ENCODE measurements at regions not wholly inside any gene's neighbourhood (a gene's known extent, or its start where the extent isn't known, plus 50 kb on each side); places are given as distances from the start of the nearest gene placed in this dataset.
A peak's percentile ranks its signal among the peaks of the same experiment; 100 is the strongest.
"Not testable (repeated sequence)": the region's sequence is repeated elsewhere in the genome, so short reads cannot be mapped to it uniquely, and the experiment has no call there.

DNA sequence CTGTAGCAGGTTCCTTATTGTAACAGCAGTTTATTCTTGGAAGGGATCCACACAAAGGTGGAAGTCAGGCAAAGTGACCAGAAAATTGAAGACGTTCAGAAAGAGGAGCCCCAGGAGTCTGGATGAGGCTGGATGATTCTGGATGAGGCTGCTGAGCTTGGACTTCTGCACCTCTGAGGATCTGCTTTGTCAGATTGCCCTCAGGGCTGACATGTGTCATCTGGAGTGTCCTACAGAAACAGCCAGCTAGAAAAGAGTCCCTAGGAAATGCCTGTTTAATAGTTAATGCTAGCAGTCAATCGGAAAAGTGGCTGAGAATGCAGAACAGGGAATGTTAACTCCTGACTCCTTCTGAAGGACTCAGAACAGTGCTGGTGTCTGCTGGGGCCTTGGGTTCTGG is 236.4 kb downstream of the LRRC70 start:
- DNase-seq (ENCODE audit: low read depth) = no peak
- TF ChIP-seq, protein P1, sequence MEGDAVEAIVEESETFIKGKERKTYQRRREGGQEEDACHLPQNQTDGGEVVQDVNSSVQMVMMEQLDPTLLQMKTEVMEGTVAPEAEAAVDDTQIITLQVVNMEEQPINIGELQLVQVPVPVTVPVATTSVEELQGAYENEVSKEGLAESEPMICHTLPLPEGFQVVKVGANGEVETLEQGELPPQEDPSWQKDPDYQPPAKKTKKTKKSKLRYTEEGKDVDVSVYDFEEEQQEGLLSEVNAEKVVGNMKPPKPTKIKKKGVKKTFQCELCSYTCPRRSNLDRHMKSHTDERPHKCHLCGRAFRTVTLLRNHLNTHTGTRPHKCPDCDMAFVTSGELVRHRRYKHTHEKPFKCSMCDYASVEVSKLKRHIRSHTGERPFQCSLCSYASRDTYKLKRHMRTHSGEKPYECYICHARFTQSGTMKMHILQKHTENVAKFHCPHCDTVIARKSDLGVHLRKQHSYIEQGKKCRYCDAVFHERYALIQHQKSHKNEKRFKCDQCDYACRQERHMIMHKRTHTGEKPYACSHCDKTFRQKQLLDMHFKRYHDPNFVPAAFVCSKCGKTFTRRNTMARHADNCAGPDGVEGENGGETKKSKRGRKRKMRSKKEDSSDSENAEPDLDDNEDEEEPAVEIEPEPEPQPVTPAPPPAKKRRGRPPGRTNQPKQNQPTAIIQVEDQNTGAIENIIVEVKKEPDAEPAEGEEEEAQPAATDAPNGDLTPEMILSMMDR (conservative IDR thresholded peaks at IDR 0.05; ENCODE audit: low read depth, low read length) = no peak
- no peak overlapping the region for H3K4me3 ChIP-seq (ENCODE audit: low read depth, low read length)

DNA sequence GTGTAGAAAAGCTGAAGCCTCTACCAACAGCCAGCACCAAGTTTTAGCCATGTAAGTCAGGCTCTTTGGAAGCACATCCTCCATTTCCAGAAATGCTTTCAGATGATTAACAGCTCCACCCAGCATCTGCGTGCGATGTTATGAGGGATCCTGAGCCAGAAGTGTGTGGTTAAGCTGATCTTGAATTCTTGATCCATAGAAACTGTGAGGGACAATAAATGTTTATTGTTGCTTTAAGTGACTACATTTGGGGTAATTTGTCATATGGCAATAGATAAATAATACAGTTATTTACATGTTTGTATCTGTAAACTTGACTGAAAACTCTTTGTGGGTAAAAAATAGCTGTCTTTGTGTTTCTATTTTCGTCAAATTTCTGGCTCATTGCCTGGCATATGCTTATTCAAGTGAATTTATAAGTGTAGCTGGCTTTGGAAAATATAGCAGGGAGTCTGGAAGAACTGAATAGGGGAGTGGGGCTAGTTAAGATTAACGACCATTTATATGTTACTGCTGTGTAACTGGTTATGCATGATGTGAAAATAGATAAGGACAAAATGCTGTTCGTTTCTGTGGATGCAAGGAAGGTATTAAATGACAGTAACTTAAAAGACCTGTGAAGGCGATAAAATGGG is 234.1 kb downstream of the LRRC70 start:
- TF ChIP-seq, protein P1 (conservative IDR thresholded peaks at IDR 0.05; ENCODE audit: low read depth, low read length) = no peak
- DNase-seq (ENCODE audit: low read depth) = no peak

DNA sequence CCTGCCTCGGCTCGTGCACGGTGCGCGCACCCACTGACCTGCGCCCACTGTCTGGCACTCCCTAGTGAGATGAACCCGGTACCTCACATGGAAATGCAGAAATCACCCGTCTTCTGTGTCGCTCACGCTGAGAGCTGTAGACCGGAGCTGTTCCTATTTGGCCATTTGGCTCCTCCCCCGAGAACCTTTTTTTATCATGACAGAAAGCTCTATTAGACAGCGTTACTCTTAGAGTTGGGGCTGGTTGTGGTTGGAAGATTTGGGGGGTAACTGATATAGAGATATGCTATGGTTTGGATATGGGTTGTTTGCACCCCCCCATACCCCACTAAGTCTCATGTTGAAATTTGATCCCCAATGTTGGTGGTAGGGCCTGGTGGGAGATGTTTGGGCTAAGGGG is 226.2 kb downstream of the LRRC70 start:
- DNase-seq (ENCODE audit: low read depth); H3K4me3 ChIP-seq (ENCODE audit: low read depth, low read length): not testable (repeated sequence)

More for the DNA sequence above, 234.1 kb downstream of the LRRC70 start:
- no peak overlapping the region for H3K4me3 ChIP-seq (ENCODE audit: low read depth, low read length)

DNA sequence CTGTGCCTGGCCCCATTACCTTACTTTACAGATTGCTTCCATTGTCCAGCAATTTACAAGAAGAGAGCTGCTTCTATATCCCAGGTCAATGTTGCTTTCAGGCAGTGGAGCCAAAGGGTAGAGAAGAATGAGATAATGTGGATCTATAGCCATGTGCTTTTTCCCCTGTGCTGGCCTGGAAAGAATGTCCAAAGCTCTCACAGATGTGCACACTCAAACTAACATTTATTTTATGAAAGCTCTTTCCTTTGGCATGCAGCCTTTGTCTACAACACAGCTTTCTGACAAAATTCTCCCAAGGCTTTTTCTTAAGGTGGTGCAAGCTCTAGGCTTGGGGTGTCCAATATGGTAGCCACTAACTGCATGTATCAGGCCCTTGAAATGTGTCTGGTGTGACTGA is 217.3 kb downstream of the LRRC70 start:
- no peak overlapping the region for H3K4me3 ChIP-seq (ENCODE audit: low read depth, low read length)
- DNase-seq (ENCODE audit: low read depth) = no peak
- TF ChIP-seq, protein P1 (conservative IDR thresholded peaks at IDR 0.05; ENCODE audit: low read depth, low read length) = no peak

- TF ChIP-seq, protein P1 (conservative IDR thresholded peaks at IDR 0.05; ENCODE audit: low read depth, low read length) = no peak
- H3K4me3 ChIP-seq (ENCODE audit: low read depth, low read length) = no peak overlapping the region
- no peak for DNase-seq (ENCODE audit: low read depth)
Measured at GRCh38 chr5:62794456-62794855, 215.8 kb downstream of the LRRC70 start.

- TF ChIP-seq, protein P1 (conservative IDR thresholded peaks at IDR 0.05; ENCODE audit: low read depth, low read length) = peak; percentile 66
- H3K4me3 ChIP-seq (ENCODE audit: low read depth, low read length) = no peak overlapping the region
- DNase-seq (ENCODE audit: low read depth) = peak; percentile 68
Measured at GRCh38 chr5:62791059-62791458, 212.4 kb downstream of the LRRC70 start.

DNA sequence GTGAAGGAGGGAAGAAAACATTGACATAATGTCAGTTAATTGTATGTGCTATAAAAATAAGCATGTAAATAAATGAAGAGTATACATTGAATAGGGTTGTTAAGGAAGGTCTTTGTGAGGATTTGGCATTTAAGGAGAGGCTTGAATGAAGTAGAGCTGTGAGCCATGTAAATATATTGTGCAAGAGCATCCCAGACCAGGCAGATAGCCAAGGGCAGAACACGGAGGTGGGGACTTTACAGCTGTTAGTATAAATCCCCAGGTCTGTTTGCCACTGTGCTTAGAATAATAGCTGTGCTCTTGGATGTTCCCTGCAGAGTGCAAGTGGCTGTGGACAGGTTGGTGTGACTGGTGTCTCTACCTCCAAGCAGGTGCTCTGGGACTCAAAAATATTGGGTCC is 211.7 kb downstream of the LRRC70 start:
- H3K4me3 ChIP-seq (ENCODE audit: low read depth, low read length) = no peak overlapping the region
- peak; percentile 73 for DNase-seq (ENCODE audit: low read depth)
- TF ChIP-seq, protein P1 (conservative IDR thresholded peaks at IDR 0.05; ENCODE audit: low read depth, low read length) = no peak

All from choroid plexus epithelial cell (primary cell).